ENCODE measurements at regions not wholly inside any gene's neighbourhood (a gene's known extent, or its start where the extent isn't known, plus 50 kb on each side); places are given as distances from the start of the nearest gene placed in this dataset.
"Not testable (repeated sequence)": the region's sequence is repeated elsewhere in the genome, so short reads cannot be mapped to it uniquely, and the experiment has no call there.

DNA sequence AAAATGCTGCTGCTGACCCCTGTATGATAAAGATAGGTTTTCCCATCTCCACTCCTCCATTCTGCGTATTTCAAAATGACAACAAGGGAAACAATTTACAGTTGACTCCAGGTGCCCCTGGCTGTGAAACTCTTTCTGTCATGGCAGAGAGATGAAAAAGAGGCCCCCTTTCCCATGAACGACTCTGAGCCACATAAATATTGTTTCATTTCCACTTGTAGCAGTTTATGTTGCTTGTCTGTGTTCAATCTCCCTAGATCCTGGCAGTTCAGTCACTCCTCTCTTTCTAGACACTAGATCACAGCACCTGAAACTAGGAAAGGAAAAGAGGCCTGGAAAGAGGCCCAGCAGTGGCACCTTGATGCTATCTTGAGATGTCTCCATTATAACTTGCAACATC lies 121.0 kb upstream of the ZNF521 start:
- H3K27ac ChIP-seq, result no peak overlapping the region
- no peak for DNase-seq
- no peaks in the 10 kb centered on the region for H3K27me3 ChIP-seq
- H3K36me3 ChIP-seq, result no peaks in the 10 kb centered on the region
- H3K9me3 ChIP-seq (replicated peaks), result no peaks in the 10 kb centered on the region
- no peak overlapping the region for H3K4me3 ChIP-seq
- H3K4me1 ChIP-seq, result peaks cover 3% of the 10 kb centered on the region

DNA sequence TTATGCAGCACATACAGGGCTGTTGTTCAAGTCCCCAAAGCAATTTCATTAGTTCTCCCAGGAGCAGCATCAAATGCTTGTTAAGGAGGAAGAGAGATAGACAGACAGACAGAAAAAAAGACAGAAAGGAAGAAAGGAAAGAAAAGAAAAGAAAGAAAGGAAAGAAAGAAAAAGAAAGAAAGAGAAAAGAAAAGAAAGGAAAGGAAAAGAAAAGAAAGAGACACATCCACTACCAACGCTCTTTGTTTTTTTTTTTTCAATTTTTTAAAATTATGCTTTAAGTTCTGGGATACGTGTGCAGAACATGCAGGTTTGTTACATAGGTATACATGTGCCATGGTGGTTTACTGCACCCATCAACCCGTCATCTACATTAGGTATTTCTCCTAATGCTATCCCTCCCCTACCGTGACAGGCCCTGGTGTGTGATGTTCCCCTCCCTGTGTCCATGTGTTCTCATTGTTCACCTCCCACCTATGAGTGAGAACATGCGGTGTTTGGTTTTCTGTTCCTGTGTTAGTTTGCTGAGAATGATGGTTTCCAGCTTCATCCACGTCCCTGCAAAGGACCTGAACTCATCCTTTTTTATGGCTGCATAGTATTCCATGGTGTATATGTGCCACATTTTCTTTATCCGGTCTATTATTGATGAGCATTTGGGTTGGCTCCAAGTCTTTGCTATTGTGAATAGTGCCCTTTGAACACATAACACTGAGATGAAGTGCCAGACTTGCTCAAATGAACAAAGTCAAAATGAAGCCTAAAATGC lies 119.0 kb upstream of the ZNF521 start:
- not testable (repeated sequence) for H3K9me3 ChIP-seq (replicated peaks); H3K27ac ChIP-seq; H3K27me3 ChIP-seq; H3K4me3 ChIP-seq; H3K36me3 ChIP-seq; DNase-seq
- peaks cover 24% of the 10 kb centered on the region for H3K4me1 ChIP-seq

DNA sequence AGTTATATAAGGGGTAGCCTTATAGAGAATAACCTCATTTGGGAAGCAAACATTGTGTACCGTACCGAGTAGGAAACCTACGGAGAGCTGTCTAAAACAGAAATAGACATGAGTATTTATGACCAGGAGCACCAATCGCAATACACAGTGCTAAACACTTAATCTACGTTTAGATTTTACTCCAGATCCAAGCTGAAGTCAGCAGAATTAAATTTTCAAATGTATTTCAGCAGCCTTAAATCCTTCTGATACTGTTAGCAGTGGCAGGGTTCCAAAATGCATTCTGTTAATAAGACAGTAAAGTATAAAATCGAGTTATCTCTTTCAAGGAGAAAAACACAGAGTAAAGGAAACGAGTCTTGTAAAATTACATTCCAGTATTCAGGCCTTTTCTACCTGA lies 118.1 kb upstream of the ZNF521 start:
- no peak for DNase-seq
- Histone ChIP-seq H3K36me3 (no peaks in the 10 kb centered on the region), H3K27me3 (no peaks in the 10 kb centered on the region), H3K27ac (no peak overlapping the region), H3K9me3 (replicated peaks) (no peaks in the 10 kb centered on the region), H3K4me3 (no peak overlapping the region), H3K4me1 (peaks cover 29% of the 10 kb centered on the region)

DNA sequence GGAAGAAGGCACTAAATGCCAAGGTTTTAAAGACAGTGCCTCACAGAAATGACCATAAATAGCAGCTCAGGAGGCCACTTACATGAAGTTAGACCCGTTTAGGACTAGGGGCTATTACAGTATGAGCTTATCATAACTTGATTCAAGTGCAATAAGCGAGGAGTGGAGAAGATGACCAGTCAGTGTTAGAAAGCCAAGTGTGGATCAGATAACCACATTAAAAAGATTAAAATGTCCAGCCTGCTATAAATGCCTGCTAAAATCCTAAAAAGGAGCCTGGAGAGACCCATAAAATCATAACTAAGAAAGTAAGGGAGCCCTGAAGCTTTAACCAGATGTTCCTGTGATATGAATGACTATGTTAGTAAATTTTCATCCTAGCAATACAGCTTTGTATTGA lies 117.5 kb upstream of the ZNF521 start:
- no peak overlapping the region for H3K27ac ChIP-seq
- DNase-seq, result no peak
- no peaks in the 10 kb centered on the region for H3K36me3 ChIP-seq
- peaks cover 35% of the 10 kb centered on the region for H3K4me1 ChIP-seq
- no peaks in the 10 kb centered on the region for H3K9me3 ChIP-seq (replicated peaks)
- H3K27me3 ChIP-seq, result no peaks in the 10 kb centered on the region
- H3K4me3 ChIP-seq, result no peak overlapping the region

DNA sequence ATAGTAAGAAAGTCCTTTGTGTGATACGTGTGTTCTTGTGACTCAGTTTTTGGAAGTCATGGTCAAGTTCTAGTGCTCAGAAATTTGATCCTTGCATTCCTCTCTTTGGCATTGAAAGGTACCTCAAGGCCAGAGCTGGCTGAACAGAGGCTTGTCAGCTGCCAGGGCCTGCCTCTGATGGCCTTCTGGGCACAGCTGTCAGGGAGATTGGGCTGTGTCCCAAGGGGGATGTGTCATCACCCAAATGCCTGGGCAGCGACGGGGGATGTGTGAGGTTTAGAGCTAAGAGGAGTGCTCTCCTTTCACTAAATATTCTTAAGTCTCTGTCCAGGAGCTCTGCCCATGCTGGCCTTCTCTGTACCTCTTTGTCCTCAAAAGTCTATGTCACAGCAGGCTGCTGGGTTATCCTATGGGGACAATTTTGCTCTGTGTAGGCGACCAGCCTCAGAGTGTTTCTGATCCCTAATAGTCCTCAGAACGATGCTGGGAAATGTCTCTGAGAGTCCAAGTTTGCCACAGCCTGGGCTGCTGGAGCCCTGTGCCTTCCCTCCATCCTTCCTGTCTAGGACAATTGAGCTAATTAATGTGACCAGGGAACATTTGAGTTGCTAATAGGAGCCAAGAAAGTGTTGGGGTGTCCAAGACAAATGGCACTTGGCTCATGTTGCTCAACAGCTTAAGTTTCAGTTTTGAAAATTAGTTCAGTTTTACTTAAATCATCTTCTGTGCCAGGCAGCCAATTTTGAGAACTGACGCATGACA lies 115.4 kb upstream of the ZNF521 start:
- Histone ChIP-seq H3K27me3 (no peaks in the 10 kb centered on the region), H3K4me1 (peaks cover 42% of the 10 kb centered on the region), H3K27ac (peak overlapping the region; percentile 80), H3K4me3 (no peak overlapping the region), H3K36me3 (no peaks in the 10 kb centered on the region), H3K9me3 (replicated peaks) (no peaks in the 10 kb centered on the region)
- DNase-seq, result peak; percentile 88 to 89

DNA sequence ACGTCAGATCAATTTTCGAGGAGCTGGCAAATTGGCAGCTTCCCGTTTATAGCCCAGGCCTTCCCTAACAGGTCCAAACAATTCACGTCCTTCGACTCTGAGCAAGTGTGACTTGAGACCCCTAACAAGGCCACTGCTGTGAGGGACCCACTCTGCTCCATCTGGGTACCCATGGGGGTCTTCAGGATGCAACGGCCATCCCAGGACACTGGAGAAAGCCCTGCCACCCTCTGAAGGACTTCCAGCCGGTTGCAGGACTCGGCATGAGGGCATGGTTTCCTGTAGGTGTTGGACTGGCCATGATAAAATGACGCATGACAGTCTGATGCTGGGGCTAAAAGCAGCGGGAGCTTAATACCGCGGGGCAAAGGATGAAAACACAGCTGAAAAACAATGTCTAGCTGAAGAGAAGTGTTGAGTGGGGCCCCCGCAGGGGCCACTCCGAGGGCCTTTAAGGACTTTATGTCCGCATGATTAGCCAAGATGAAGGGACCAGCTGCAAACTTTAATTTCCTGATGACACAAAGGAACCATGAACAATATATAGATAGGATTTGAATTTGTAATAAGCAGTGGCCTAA lies 113.3 kb upstream of the ZNF521 start:
- Histone ChIP-seq H3K4me1 (peaks cover 42% of the 10 kb centered on the region), H3K27ac (no peak overlapping the region), H3K4me3 (no peak overlapping the region), H3K9me3 (replicated peaks) (no peaks in the 10 kb centered on the region), H3K27me3 (no peaks in the 10 kb centered on the region), H3K36me3 (no peaks in the 10 kb centered on the region)
- DNase-seq, result peak in 1 of 2 experiments; percentile 3

DNA sequence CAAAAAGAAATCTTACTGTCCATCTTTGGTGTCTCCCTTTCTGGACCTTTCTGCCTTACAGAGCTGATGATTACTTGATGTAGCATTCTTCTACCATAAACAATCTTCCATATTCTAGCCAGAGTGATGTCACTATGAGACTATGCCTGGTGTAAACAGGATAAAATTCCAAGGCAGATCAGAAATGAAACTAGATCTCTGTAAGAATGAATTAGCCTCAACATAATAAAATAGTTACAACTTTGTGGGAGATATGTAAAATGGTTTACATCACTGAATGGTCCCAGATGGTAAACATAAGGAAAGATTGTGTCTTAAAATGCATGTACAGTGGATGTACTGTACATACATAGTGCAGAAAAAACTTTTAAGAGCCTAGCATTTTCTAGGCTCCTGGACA lies 112.3 kb upstream of the ZNF521 start:
- Histone ChIP-seq H3K9me3 (replicated peaks) (no peaks in the 10 kb centered on the region), H3K4me3 (no peak overlapping the region), H3K27ac (no peak overlapping the region), H3K36me3 (no peaks in the 10 kb centered on the region), H3K4me1 (peaks cover 42% of the 10 kb centered on the region), H3K27me3 (no peaks in the 10 kb centered on the region)
- DNase-seq, result peak in 1 of 2 experiments; percentile 6

DNA sequence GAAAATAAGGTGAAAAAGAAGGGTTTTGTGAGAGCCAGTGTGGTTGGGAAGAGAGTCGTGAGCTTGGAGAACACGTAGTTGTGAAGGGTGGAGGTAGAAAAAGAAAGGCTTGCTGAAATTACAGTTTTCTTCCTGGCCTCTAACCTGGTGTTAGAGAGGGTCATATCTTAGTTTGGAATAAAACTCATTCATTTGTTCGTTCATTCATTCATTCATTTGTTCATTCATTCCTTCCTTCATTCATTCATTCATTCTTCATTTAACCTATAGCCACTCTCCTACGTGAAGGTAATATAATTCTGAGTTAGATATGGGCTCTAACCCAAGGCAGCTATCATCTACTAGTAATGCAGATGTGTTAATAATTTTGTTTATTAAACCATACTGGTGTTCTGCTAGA lies 111.8 kb upstream of the ZNF521 start:
- Histone ChIP-seq H3K27me3 (no peaks in the 10 kb centered on the region), H3K27ac (no peak overlapping the region), H3K36me3 (no peaks in the 10 kb centered on the region), H3K4me3 (no peak overlapping the region), H3K9me3 (replicated peaks) (no peaks in the 10 kb centered on the region), H3K4me1 (peaks cover 42% of the 10 kb centered on the region)
- no peak for DNase-seq

DNA sequence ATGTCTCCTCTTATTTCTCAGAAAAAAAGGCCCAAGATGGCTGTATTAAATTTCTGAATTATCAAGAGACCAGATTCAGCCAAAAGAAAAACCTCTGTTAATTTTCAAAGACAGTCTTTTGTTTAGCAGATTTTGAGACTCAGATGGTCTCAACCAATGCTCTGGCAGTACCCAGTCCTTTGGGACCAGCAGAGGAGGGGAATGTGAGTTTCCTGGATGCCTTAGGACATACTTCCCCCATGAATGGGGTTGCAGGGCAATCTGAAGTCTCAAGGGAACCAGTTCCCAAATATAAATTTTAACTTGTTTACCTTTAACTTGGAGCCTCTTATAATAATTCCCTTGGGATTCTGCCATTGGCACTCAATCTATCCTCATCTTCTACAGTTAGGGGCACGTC lies 107.8 kb upstream of the ZNF521 start:
- no peak overlapping the region for H3K27ac ChIP-seq
- no peak for DNase-seq
- no peaks in the 10 kb centered on the region for H3K9me3 ChIP-seq (replicated peaks)
- no peaks in the 10 kb centered on the region for H3K36me3 ChIP-seq
- no peaks in the 10 kb centered on the region for H3K27me3 ChIP-seq
- H3K4me3 ChIP-seq, result no peak overlapping the region
- peaks cover 13% of the 10 kb centered on the region; the same call in 1 of the 2 replicates for H3K4me1 ChIP-seq

DNA sequence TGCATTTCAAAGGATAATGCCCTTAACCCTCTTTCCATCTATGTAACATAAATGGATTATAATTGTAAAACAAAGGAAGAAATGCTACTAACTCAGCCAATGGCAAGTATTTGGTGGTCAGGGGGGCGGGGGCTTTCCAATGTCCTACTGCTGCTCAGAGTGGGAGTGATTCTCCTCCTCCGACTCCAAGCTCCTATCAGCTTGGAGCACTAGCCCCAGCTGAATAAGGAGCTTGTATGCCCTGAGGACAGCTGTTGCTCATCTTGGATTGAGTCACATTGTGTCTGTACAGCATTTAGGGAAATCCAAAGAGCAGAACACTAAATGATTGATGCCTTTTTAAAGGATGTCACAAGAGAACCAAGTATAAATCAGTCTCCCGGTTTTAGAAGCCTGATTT lies 105.6 kb upstream of the ZNF521 start:
- Histone ChIP-seq H3K9me3 (replicated peaks) (no peaks in the 10 kb centered on the region), H3K27me3 (no peaks in the 10 kb centered on the region), H3K4me1 (0 out of 2 replicates have a peak, but pooled peaks cover 2% of the 10 kb centered on the region), H3K36me3 (no peaks in the 10 kb centered on the region), H3K4me3 (no peak overlapping the region), H3K27ac (no peak overlapping the region)
- peak; percentile 5 to 19 for DNase-seq

DNA sequence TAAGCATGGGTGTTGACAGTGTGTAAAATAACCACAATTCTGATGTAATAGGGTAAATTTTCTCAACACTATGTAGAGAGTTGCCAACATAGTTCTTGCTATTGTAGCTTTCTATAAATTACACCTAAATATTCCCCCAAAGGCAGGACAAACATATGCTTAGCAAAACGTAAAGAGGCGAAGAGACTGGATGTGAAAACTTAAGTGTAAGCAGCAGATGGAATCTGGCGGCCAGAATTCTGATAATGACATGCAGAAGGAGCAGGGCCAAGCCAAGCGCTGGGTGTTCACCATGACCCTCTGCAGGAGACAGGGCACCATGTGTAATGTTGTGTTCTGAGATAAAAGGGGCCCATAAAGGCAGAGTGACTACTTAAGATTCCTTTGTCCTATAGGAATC lies 105.2 kb upstream of the ZNF521 start:
- no peaks in the 10 kb centered on the region for H3K9me3 ChIP-seq (replicated peaks)
- 0 out of 2 replicates have a peak, but pooled peaks cover 2% of the 10 kb centered on the region for H3K4me1 ChIP-seq
- no peaks in the 10 kb centered on the region for H3K36me3 ChIP-seq
- no peak overlapping the region for H3K4me3 ChIP-seq
- no peak for DNase-seq
- no peaks in the 10 kb centered on the region for H3K27me3 ChIP-seq
- H3K27ac ChIP-seq, result no peak overlapping the region

DNA sequence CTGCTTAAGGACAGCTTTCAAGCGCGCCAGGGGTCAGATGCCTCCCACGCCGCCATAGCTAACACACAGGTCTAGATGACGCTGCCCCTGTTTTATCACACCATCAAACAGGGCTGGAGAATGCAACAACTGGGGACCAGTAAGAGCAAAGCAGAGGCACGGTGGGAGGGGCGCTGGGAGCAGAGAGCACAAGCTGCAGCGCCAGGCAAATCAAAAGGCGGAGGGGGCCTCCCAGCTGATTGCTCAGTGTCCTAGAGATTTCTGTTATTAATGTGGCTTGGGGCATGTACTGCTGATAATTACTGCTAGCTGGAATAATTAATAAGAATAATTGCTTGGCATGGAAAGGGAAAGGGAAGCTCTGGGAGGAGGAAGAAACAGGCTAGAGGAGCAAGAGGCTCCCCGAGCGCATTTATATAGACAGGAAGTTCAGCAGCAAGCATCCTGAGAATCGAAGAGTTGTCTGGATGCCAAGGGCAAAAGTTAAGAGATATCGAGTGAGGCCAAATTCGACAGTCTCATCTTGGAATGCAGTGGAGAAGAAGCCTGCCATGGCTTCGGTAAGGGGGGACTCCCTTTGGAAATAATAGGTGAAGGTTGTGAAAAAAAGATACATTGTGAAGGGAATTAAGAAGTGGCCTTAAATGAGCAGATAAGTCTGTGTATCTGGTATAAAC lies 104.5 kb upstream of the ZNF521 start:
- H3K27me3 ChIP-seq, result no peaks in the 10 kb centered on the region
- H3K36me3 ChIP-seq, result no peaks in the 10 kb centered on the region
- DNase-seq, result no peak
- H3K27ac ChIP-seq, result no peak overlapping the region
- no peak overlapping the region for H3K4me3 ChIP-seq
- 0 out of 2 replicates have a peak, but pooled peaks cover 2% of the 10 kb centered on the region for H3K4me1 ChIP-seq
- no peaks in the 10 kb centered on the region for H3K9me3 ChIP-seq (replicated peaks)

DNA sequence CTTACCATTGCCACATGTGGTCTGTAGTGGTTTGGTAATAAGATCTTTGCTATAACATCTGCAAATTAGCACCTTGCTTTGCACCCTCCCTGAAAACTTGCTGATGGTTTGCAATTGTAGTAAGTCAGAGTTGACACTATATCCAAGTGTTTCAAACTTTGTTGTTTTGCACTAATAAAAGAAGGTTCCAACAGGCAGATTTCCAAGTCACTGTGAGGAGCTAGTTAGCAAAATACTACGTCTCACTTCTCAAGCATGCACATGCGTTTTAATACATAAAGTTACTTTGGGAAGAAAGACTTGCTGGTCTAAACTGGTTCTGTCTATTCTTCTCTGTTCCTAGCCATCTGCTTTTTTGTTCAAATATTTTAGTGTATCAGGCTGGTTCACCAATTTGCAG lies 103.7 kb upstream of the ZNF521 start:
- no peaks in the 10 kb centered on the region for H3K36me3 ChIP-seq
- no peaks in the 10 kb centered on the region for H3K9me3 ChIP-seq (replicated peaks)
- no peak overlapping the region for H3K4me3 ChIP-seq
- 0 out of 2 replicates have a peak, but pooled peaks cover 2% of the 10 kb centered on the region for H3K4me1 ChIP-seq
- DNase-seq, result no peak
- H3K27me3 ChIP-seq, result no peaks in the 10 kb centered on the region
- H3K27ac ChIP-seq, result no peak overlapping the region

DNA sequence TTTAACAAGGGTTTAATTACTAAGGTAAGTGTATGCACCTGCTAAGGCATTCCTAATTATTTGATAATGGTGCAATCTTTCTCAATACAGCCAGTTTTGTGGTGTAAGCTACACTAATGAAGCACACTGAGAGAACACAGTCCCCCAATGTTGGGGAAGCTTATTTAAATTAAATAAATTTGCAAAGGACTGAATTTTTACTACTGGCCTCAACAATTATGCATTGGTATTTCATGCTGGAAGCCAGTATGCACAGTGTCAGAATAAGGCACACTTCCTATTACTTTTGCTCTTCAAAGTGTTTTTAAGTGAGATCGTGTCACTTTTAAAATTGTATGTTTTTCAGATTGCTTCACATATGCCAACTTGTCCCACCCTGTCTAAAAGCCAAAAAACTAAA lies 103.2 kb upstream of the ZNF521 start:
- H3K4me1 ChIP-seq, result 0 out of 2 replicates have a peak, but pooled peaks cover 2% of the 10 kb centered on the region
- H3K9me3 ChIP-seq (replicated peaks), result no peaks in the 10 kb centered on the region
- DNase-seq, result no peak
- H3K27me3 ChIP-seq, result no peaks in the 10 kb centered on the region
- H3K36me3 ChIP-seq, result no peaks in the 10 kb centered on the region
- no peak overlapping the region for H3K27ac ChIP-seq
- H3K4me3 ChIP-seq, result no peak overlapping the region

DNA sequence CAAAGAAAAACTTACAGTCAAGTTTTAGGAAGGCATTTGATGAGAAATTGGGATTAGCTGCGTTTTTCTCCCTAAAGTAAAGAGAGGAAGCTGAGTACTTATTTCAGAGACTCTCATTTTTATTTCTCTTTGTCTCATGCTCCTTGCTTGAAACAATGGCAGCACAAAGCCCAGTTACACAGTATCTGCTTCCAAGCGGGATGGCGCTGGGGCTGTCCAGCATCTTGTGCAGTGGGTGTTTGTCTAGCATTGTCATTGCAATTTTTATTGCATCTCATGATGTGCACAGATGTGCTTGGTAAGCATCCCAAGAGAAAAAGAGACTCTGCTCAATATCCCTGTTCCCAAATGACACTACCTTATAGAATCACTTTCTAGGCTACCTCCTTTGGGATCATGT lies 102.8 kb upstream of the ZNF521 start:
- no peak for DNase-seq
- Histone ChIP-seq H3K36me3 (no peaks in the 10 kb centered on the region), H3K27ac (no peak overlapping the region), H3K27me3 (no peaks in the 10 kb centered on the region), H3K4me3 (no peak overlapping the region), H3K4me1 (0 out of 2 replicates have a peak, but pooled peaks cover 2% of the 10 kb centered on the region), H3K9me3 (replicated peaks) (no peaks in the 10 kb centered on the region)

Data from SJCRH30 (cell line).